H1 (cell line): ENCODE measurements at regions not wholly inside any gene's neighbourhood (a gene's known extent, or its start where the extent isn't known, plus 50 kb on each side); places are given as distances from the start of the nearest gene placed in this dataset.

ENCODE experiments used
- ASH2L ChIP-seq: fragments of 200-600, 300-600 bp; sonication (generic); IDR thresholded peaks from one replicate; pipeline ENCODE4 v1.7.1; 2017; ENCODE audit warnings: low read length
- BRCA1 ChIP-seq: IDR thresholded peaks from 2 replicates; pipeline ENCODE4 v1.6.1; 2012; ENCODE audit warnings: low read depth, low read length, improper control_type of control experiment
- CBX5 ChIP-seq: fragments of 300-800, 300-1000 bp; sonication (generic); IDR thresholded peaks from 2 replicates; pipeline ENCODE4 v1.7.1; 2016; ENCODE audit warnings: antibody characterized with exemption, low read length, low read depth
- POLR2A ChIP-seq, 2 experiments: IDR thresholded peaks; 1 replicate in 1 of 2; 2 replicates in 1 of 2; pipeline ENCODE4 v1.6.1; 2011; ENCODE audit warnings: low read depth in 2 of 2, low read length in 2 of 2, mild to moderate bottlenecking in 2 of 2; ENCODE audit errors: control extremely low read depth in 1 of 2
- RFX5 ChIP-seq: IDR thresholded peaks from 2 replicates; pipeline ENCODE4 v1.6.1; 2011; ENCODE audit warnings: low read depth, low read length, improper control_type of control experiment, borderline replicate concordance
- TBP ChIP-seq: IDR thresholded peaks from 2 replicates; pipeline ENCODE4 v1.6.1; 2011; ENCODE audit warnings: low read depth, low read length, improper control_type of control experiment
- TF ChIP-seq, protein P1 (sequence below), 3 experiments: IDR thresholded peaks; 1 replicate in 2 of 3; 2 replicates in 1 of 3; pipeline versions ENCODE4 v1.5.1 to v1.6.1; 2011; ENCODE audit warnings: low read length in 3 of 3, mild to moderate bottlenecking in 3 of 3, inconsistent platforms in 2 of 3, low read depth in 1 of 3, moderate library complexity in 1 of 3; ENCODE audit not compliant: insufficient read depth in 1 of 3; ENCODE audit errors: control extremely low read depth in 1 of 3

GRCh38 chr12:41981013-41981412 lies 163.7 kb downstream of the GXYLT1 start:
- TF ChIP-seq, protein P1, sequence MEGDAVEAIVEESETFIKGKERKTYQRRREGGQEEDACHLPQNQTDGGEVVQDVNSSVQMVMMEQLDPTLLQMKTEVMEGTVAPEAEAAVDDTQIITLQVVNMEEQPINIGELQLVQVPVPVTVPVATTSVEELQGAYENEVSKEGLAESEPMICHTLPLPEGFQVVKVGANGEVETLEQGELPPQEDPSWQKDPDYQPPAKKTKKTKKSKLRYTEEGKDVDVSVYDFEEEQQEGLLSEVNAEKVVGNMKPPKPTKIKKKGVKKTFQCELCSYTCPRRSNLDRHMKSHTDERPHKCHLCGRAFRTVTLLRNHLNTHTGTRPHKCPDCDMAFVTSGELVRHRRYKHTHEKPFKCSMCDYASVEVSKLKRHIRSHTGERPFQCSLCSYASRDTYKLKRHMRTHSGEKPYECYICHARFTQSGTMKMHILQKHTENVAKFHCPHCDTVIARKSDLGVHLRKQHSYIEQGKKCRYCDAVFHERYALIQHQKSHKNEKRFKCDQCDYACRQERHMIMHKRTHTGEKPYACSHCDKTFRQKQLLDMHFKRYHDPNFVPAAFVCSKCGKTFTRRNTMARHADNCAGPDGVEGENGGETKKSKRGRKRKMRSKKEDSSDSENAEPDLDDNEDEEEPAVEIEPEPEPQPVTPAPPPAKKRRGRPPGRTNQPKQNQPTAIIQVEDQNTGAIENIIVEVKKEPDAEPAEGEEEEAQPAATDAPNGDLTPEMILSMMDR (IDR thresholded peaks at IDR 0.05; ENCODE audit: control extremely low read depth in 1 of 3, insufficient read depth in 1 of 3, low read depth in 1 of 3, low read length in 3 of 3): no peak
- TF ChIP-seq ASH2L (no peak), CBX5 (no peak), POLR2A (IDR thresholded peaks at IDR 0.05; ENCODE audit: control extremely low read depth in 1 of 2, low read depth in 2 of 2, low read length in 2 of 2) (no peak), TBP (no peak), RFX5 (no peak), BRCA1 (no peak)
